ENCODE measurements at regions not wholly inside any gene's neighbourhood (a gene's known extent, or its start where the extent isn't known, plus 50 kb on each side); places are given as distances from the start of the nearest gene placed in this dataset.
A peak's percentile ranks its signal among the peaks of the same experiment; 100 is the strongest.
"Not testable (repeated sequence)": the region's sequence is repeated elsewhere in the genome, so short reads cannot be mapped to it uniquely, and the experiment has no call there.

DNA sequence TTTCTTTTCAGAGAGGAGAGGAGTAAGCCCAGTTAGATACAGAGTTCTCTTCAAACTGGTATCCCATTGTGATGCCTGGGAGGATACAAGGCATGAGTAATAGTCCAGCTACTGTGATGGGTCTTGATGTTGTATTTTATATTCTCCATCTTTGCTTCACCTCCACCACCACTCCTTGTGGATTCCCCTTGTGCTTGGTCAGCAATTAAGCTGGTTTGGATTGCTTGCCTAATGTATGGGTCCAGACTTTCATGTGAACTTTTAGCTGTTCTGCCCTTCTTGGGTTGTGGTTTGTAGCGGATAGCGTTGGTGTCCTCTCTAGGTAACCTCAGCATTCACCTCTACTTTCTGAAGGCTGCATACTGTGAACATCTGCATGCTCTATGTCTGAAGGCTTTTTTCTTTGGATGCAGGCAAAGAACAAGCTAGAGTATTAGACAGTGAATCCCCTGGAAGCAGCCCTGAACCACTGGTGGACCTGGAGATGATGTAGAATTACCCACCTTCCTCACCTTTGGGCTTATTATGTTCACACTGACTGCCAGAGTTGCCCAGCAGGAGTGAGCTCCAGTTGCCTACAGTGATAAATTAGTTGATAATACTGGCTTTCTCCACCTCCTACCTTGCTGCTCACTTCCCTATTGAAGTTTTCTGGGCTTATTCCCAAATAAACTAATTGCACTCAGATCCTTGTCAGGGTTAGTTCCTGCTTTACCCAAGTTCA, 126.5 kb upstream of the MTPN start:
- 92% methylated on average over 2 of the region's 2 CpGs for WGBS (ENCODE audit: insufficient coverage, low coverage, low lambda C conversion rate, missing lambda C conversion rate)
- intact Hi-C loops (cut with DNase I) = no loop called here
- Histone ChIP-seq H3K4me1 (no peaks in the 10 kb centered on the region), H3K36me3 (no peaks in the 10 kb centered on the region), H3K9me3 (no peaks in the 10 kb centered on the region), H3K4me3 (no peak overlapping the region), H3K27me3 (no peaks in the 10 kb centered on the region), H3K27ac (no peak overlapping the region)
- TF ChIP-seq POLR2A (IDR thresholded peaks at IDR 0.05) = no peak
- TF ChIP-seq, protein P1, sequence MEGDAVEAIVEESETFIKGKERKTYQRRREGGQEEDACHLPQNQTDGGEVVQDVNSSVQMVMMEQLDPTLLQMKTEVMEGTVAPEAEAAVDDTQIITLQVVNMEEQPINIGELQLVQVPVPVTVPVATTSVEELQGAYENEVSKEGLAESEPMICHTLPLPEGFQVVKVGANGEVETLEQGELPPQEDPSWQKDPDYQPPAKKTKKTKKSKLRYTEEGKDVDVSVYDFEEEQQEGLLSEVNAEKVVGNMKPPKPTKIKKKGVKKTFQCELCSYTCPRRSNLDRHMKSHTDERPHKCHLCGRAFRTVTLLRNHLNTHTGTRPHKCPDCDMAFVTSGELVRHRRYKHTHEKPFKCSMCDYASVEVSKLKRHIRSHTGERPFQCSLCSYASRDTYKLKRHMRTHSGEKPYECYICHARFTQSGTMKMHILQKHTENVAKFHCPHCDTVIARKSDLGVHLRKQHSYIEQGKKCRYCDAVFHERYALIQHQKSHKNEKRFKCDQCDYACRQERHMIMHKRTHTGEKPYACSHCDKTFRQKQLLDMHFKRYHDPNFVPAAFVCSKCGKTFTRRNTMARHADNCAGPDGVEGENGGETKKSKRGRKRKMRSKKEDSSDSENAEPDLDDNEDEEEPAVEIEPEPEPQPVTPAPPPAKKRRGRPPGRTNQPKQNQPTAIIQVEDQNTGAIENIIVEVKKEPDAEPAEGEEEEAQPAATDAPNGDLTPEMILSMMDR (IDR thresholded peaks at IDR 0.05) = no peak
- DNase-seq = no peak
- ATAC-seq = peak in 1 of 4 donors; percentile 6

DNA sequence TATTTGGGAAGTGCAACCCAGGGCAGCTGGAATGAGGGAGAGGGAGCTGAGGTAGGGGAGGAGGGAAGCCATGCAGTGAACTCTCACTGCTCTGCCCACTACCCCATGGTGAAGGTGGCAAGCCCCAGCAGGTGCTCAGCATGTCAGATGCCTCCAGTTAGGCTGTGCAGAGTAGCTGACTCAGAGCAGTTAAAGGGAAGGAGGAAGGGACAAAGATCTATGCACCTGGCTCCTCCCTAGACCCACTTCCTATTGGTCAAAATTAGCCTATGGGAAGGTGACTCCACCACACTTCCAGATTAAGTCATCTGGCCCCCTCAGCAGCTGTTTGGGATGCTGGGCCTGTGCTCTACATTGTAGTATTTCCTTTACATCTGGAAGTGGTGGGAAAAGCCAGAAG, 125.7 kb upstream of the MTPN start:
- intact Hi-C loops (cut with DNase I) = no loop called here
- Histone ChIP-seq H3K27ac (no peak overlapping the region), H3K36me3 (no peaks in the 10 kb centered on the region), H3K27me3 (no peaks in the 10 kb centered on the region), H3K4me3 (no peak overlapping the region), H3K4me1 (no peaks in the 10 kb centered on the region), H3K9me3 (no peaks in the 10 kb centered on the region)
- TF ChIP-seq POLR2A (IDR thresholded peaks at IDR 0.05) = no peak
- TF ChIP-seq, protein P1 (IDR thresholded peaks at IDR 0.05) = no peak
- no peak for ATAC-seq
- DNase-seq = no peak

DNA sequence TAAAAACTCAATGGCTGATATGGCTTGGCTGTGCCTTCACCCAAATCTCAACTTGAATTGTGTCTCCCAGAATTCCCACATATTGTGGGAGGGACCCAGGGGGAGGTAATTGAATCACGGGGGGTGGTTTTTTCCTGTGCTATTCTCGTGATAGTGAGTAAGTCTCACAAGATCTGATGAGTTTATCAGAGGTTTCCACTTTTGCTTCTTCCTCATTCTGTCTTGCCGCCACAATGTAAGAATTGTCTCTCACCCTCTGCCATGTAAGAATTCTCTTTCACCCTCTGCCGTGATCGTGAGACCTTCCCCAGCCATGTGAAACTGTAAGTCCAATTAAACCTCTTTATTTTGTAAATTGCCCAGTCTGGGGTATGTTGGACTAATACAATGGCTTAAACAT, 115.6 kb upstream of the MTPN start:
- DNase-seq; H3K9me3 ChIP-seq; H3K36me3 ChIP-seq; ATAC-seq; H3K27ac ChIP-seq; intact Hi-C loops (cut with DNase I); H3K27me3 ChIP-seq; H3K4me3 ChIP-seq; H3K4me1 ChIP-seq: not testable (repeated sequence)
- 36% methylated on average over 5 of the region's 5 CpGs for WGBS (ENCODE audit: insufficient coverage, low coverage, low lambda C conversion rate, missing lambda C conversion rate)

DNA sequence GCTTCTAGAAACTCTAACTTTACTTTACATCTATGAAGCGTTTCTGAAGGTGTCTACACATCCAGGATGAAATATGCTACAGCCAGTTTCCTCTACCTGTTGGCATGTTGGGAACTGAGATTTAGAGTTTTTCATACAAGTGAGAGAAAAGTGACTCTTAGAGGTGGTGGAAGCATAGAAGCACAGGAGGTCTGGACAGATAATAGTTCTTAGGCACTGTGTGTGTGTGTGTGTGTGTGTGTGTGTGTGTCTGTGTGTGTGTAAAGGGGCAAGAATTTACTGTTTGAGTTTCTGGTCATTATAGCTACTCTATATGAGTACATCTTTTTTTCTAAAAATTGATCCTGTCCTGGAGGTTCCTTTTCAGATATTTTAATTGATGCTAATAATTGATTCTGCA, 110.7 kb upstream of the MTPN start:
- Histone ChIP-seq H3K27ac (no peak overlapping the region), H3K36me3 (no peaks in the 10 kb centered on the region), H3K4me3 (no peak overlapping the region), H3K27me3 (no peaks in the 10 kb centered on the region), H3K4me1 (no peaks in the 10 kb centered on the region), H3K9me3 (no peaks in the 10 kb centered on the region)
- intact Hi-C loops (cut with DNase I) = no loop called here
- ATAC-seq = no peak
- 39% methylated on average over 1 of the region's 1 CpG for WGBS (ENCODE audit: insufficient coverage, low coverage, low lambda C conversion rate, missing lambda C conversion rate)
- TF ChIP-seq, protein P1 (IDR thresholded peaks at IDR 0.05) = no peak
- no peak for TF ChIP-seq POLR2A (IDR thresholded peaks at IDR 0.05)
- DNase-seq = no peak

DNA sequence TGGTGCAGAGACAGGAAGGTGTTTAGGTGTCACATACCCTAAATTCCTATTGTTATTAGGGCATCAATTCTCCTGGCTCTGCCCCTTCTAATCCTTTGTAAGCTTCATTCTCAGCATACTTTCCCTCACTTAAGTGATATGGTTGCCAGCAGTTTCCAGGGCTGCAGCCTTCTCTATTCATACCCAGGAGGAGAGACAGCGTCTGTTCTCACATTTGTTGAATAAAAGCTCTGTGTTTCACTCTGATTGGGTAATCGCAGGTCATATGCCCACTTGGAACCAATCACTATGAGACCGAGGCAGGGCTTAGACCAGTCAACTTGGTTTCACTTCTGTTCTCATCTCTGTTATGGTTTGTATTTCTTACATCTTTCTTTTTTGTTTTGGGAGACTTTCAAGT, 109.6 kb upstream of the MTPN start:
- Histone ChIP-seq H3K36me3 (no peaks in the 10 kb centered on the region), H3K4me3 (peak overlapping the region; percentile 9 to 41 (median 20)), H3K4me1 (no peaks in the 10 kb centered on the region), H3K27me3 (no peaks in the 10 kb centered on the region), H3K9me3 (no peaks in the 10 kb centered on the region), H3K27ac (no peak overlapping the region)
- ATAC-seq (peak; percentile 97 to 99 (median 99)), DNase-seq (peak in 1 of 3 donors; percentile 60)
- intact Hi-C loops (cut with DNase I) = no loop called here
- no peak for TF ChIP-seq POLR2A (IDR thresholded peaks at IDR 0.05)
- TF ChIP-seq, protein P1 (IDR thresholded peaks at IDR 0.05) = no peak
- WGBS (ENCODE audit: insufficient coverage, low coverage, low lambda C conversion rate, missing lambda C conversion rate) = 32% methylated on average over 3 of the region's 3 CpGs
